CD4-positive, alpha-beta memory T cell (primary cell): ENCODE measurements at regions not wholly inside any gene's neighbourhood (a gene's known extent, or its start where the extent isn't known, plus 50 kb on each side); places are given as distances from the start of the nearest gene placed in this dataset.

Experiments
- CTCF ChIA-PET: fragments of 350-600 bp; sonication (Branson Sonifier 250); formaldehyde crosslinking; loops from one replicate; lab custom pipeline; 2021; ENCODE audit warnings: inconsistent platforms; ENCODE audit not compliant: partially characterized antibody; lab: Charles Lee
- POLR2A ChIA-PET: fragments of 350-600 bp; sonication (Branson Sonifier 250); formaldehyde crosslinking; loops from one replicate; lab custom pipeline; 2021; ENCODE audit not compliant: partially characterized antibody; lab: Charles Lee
- DNase-seq, 5 donors: peaks; one replicate each; pipeline versions ENCODE4 v3.0.0 to v3.0.0-alpha.2; 2020 to 2022; ENCODE audit warnings: mixed read lengths in 1 of 5
- H3K27ac ChIP-seq: one replicate; pipeline ENCODE4 v1.7.0; 2013; ENCODE audit warnings: low read depth, low read length
- H3K27me3 ChIP-seq: 2 replicates; pipeline ENCODE4 v1.7.0; 2013; ENCODE audit warnings: mild to moderate bottlenecking, low read length, moderate library complexity; ENCODE audit not compliant: insufficient read depth
- H3K36me3 ChIP-seq: 2 replicates; pipeline ENCODE4 v1.7.0; 2013; ENCODE audit warnings: mild to moderate bottlenecking, low read length, moderate library complexity; ENCODE audit not compliant: insufficient read depth
- H3K4me1 ChIP-seq: 2 replicates; pipeline ENCODE4 v1.7.0; 2013; ENCODE audit warnings: mild to moderate bottlenecking, low read length, moderate library complexity; ENCODE audit not compliant: insufficient read depth
- H3K4me3 ChIP-seq, 2 donors: one replicate each; pipeline ENCODE4 v1.7.0; 2013; ENCODE audit warnings: low read length in 2 of 2, mild to moderate bottlenecking in 1 of 2
- H3K9me3 ChIP-seq, 2 donors: one replicate each; pipeline ENCODE4 v1.7.0; 2013; ENCODE audit warnings: low read length in 2 of 2, control low read depth in 1 of 2; ENCODE audit not compliant: control insufficient read depth in 1 of 2
- H3K27ac Mint-ChIP-seq, 7 donors: one replicate each; pipeline ENCODE4 v1.8.0; 2020 to 2021; ENCODE audit warnings: mixed read lengths in 7 of 7, mild to moderate bottlenecking in 6 of 7, inconsistent platforms in 3 of 7, moderate library complexity in 3 of 7
- H3K27me3 Mint-ChIP-seq, 2 donors: one replicate each; pipeline ENCODE4 v1.8.0; 2020 to 2021; ENCODE audit warnings: mixed read lengths in 2 of 2
- H3K36me3 Mint-ChIP-seq, 2 donors: one replicate each; pipeline ENCODE4 v1.8.0; 2020 to 2021; ENCODE audit warnings: mixed read lengths in 2 of 2, inconsistent platforms in 1 of 2, mild to moderate bottlenecking in 1 of 2
- H3K4me1 Mint-ChIP-seq, 4 donors: one replicate each; pipeline ENCODE4 v1.8.0; 2020 to 2021; ENCODE audit warnings: mixed read lengths in 4 of 4, mild to moderate bottlenecking in 1 of 4
- H3K4me3 Mint-ChIP-seq, 8 donors: one replicate each; pipeline ENCODE4 v1.8.0; 2020 to 2021; ENCODE audit warnings: mixed read lengths in 8 of 8, mild to moderate bottlenecking in 7 of 8, moderate library complexity in 6 of 8, inconsistent platforms in 3 of 8
- H3K9me3 Mint-ChIP-seq, 8 donors: one replicate each; pipeline ENCODE4 v1.8.0; 2020 to 2021; ENCODE audit warnings: mixed read lengths in 8 of 8, mild to moderate bottlenecking in 5 of 8, inconsistent platforms in 3 of 8, moderate library complexity in 1 of 8
- intact Hi-C: fragments of 100-400 bp; cut with micrococcal nuclease; formaldehyde crosslinking; loops from one replicate; pipeline ENCODE4 v1.15.1; 2023

- ChIA-PET POLR2A (no interaction called here), CTCF (no interaction called here)
- H3K27ac ChIP-seq = no peak overlapping the region
- no peak for DNase-seq
- no peak overlapping the region for H3K4me3 ChIP-seq
- H3K27me3 Mint-ChIP-seq = no peaks in the 10 kb centered on the region
- no peak overlapping the region for H3K4me3 Mint-ChIP-seq
- H3K9me3 Mint-ChIP-seq = no peaks in the 10 kb centered on the region
- H3K36me3 Mint-ChIP-seq = no peaks in the 10 kb centered on the region
- no peaks in the 10 kb centered on the region for H3K4me1 Mint-ChIP-seq
- peak overlapping the region in 1 of 7 donors; percentile 28 for H3K27ac Mint-ChIP-seq
- no peaks in the 10 kb centered on the region for H3K4me1 ChIP-seq
- no peaks in the 10 kb centered on the region for H3K9me3 ChIP-seq
- peaks cover 4% of the 10 kb centered on the region for H3K27me3 ChIP-seq
- no peaks in the 10 kb centered on the region for H3K36me3 ChIP-seq
- intact Hi-C loops = no loop called here
These were observed 265.0 kb upstream of the C2CD4B start for GRCh38 chr15:62430056-62430455.

GRCh38 chr15:62430552-62430951, 265.5 kb upstream of the C2CD4B start:
- intact Hi-C loops = no loop called here
- Mint-ChIP-seq H3K27me3 (no peaks in the 10 kb centered on the region), H3K36me3 (no peaks in the 10 kb centered on the region), H3K4me1 (no peaks in the 10 kb centered on the region), H3K4me3 (no peak overlapping the region), H3K9me3 (peaks cover 0 to 2% (median 0%) of the 10 kb centered on the region in 8 donors), H3K27ac (peak overlapping the region in 1 of 7 donors; percentile 28)
- POLR2A ChIA-PET = no interaction called here
- no peak for DNase-seq
- Histone ChIP-seq H3K4me3 (no peak overlapping the region), H3K4me1 (no peaks in the 10 kb centered on the region), H3K9me3 (no peaks in the 10 kb centered on the region), H3K27ac (no peak overlapping the region), H3K36me3 (no peaks in the 10 kb centered on the region), H3K27me3 (peaks cover 4% of the 10 kb centered on the region)
- CTCF ChIA-PET = no interaction called here

GRCh38 chr15:62431008-62431797, 266.1 kb upstream of the C2CD4B start:
- intact Hi-C loops = no loop called here
- H3K4me3 Mint-ChIP-seq = no peak overlapping the region
- H3K4me1 ChIP-seq = no peaks in the 10 kb centered on the region

GRCh38 chr15:62431817-62432216, 266.7 kb upstream of the C2CD4B start:
- Histone ChIP-seq H3K4me1 (no peaks in the 10 kb centered on the region), H3K27ac (no peak overlapping the region), H3K36me3 (no peaks in the 10 kb centered on the region), H3K9me3 (no peaks in the 10 kb centered on the region), H3K4me3 (no peak overlapping the region), H3K27me3 (peaks cover 4% of the 10 kb centered on the region)
- Mint-ChIP-seq H3K36me3 (no peaks in the 10 kb centered on the region), H3K4me1 (no peaks in the 10 kb centered on the region), H3K9me3 (peaks cover 0 to 5% (median 0%) of the 10 kb centered on the region in 8 donors), H3K4me3 (no peak overlapping the region), H3K27ac (no peak overlapping the region), H3K27me3 (peaks cover 0 to 3% of the 10 kb centered on the region in 2 donors)
- ChIA-PET POLR2A (no interaction called here), CTCF (no interaction called here)
- intact Hi-C loops = no loop called here
- DNase-seq = no peak

More at GRCh38 chr15:62431008-62431797, 266.1 kb upstream of the C2CD4B start:
- no peak overlapping the region for H3K4me3 ChIP-seq
- no peak overlapping the region for H3K27ac ChIP-seq
- POLR2A ChIA-PET = no interaction called here
- no peaks in the 10 kb centered on the region for H3K9me3 ChIP-seq
- Mint-ChIP-seq H3K4me1 (no peaks in the 10 kb centered on the region), H3K27me3 (peaks cover 0 to 3% of the 10 kb centered on the region in 2 donors), H3K9me3 (peaks cover 0 to 5% (median 0%) of the 10 kb centered on the region in 8 donors), H3K36me3 (no peaks in the 10 kb centered on the region), H3K27ac (no peak overlapping the region)
- CTCF ChIA-PET = no interaction called here
- peaks cover 4% of the 10 kb centered on the region for H3K27me3 ChIP-seq
- H3K36me3 ChIP-seq = no peaks in the 10 kb centered on the region
- no peak for DNase-seq

- Mint-ChIP-seq H3K4me3 (no peak overlapping the region), H3K36me3 (no peaks in the 10 kb centered on the region), H3K27me3 (peaks cover 0 to 3% of the 10 kb centered on the region in 2 donors), H3K9me3 (peaks cover 0 to 5% (median 0%) of the 10 kb centered on the region in 8 donors), H3K4me1 (no peaks in the 10 kb centered on the region), H3K27ac (no peak overlapping the region)
- Histone ChIP-seq H3K27ac (no peak overlapping the region), H3K36me3 (no peaks in the 10 kb centered on the region), H3K9me3 (no peaks in the 10 kb centered on the region), H3K4me3 (no peak overlapping the region), H3K27me3 (no peaks in the 10 kb centered on the region), H3K4me1 (no peaks in the 10 kb centered on the region)
- ChIA-PET POLR2A (no interaction called here), CTCF (no interaction called here)
- DNase-seq = no peak
- intact Hi-C loops = no loop called here
These were observed 267.8 kb upstream of the C2CD4B start for GRCh38 chr15:62432702-62433398.

- Mint-ChIP-seq H3K36me3 (no peaks in the 10 kb centered on the region), H3K27me3 (peaks cover 0 to 3% of the 10 kb centered on the region in 2 donors), H3K4me1 (no peaks in the 10 kb centered on the region), H3K4me3 (no peak overlapping the region), H3K27ac (no peak overlapping the region), H3K9me3 (peaks cover 0 to 5% (median 0%) of the 10 kb centered on the region in 8 donors)
- POLR2A ChIA-PET = no interaction called here
- intact Hi-C loops = no loop called here
- H3K27ac ChIP-seq = no peak overlapping the region
- H3K4me1 ChIP-seq = no peaks in the 10 kb centered on the region
- no peaks in the 10 kb centered on the region for H3K9me3 ChIP-seq
- H3K27me3 ChIP-seq = no peaks in the 10 kb centered on the region
- no peak for DNase-seq
- no peak overlapping the region for H3K4me3 ChIP-seq
- H3K36me3 ChIP-seq = no peaks in the 10 kb centered on the region
- CTCF ChIA-PET = no interaction called here
These were observed 271.1 kb upstream of the C2CD4B start for GRCh38 chr15:62436235-62436634.

- Histone ChIP-seq H3K4me1 (no peaks in the 10 kb centered on the region), H3K27me3 (no peaks in the 10 kb centered on the region), H3K4me3 (no peak overlapping the region), H3K9me3 (no peaks in the 10 kb centered on the region), H3K36me3 (no peaks in the 10 kb centered on the region), H3K27ac (no peak overlapping the region)
- Mint-ChIP-seq H3K4me3 (no peak overlapping the region), H3K36me3 (no peaks in the 10 kb centered on the region), H3K9me3 (peaks cover 0 to 5% (median 0%) of the 10 kb centered on the region in 8 donors), H3K27ac (no peak overlapping the region), H3K27me3 (peaks cover 0 to 3% of the 10 kb centered on the region in 2 donors), H3K4me1 (no peaks in the 10 kb centered on the region)
- DNase-seq = no peak
- POLR2A ChIA-PET = no interaction called here
- intact Hi-C loops = no loop called here
- CTCF ChIA-PET = no interaction called here
These were observed 272.7 kb upstream of the C2CD4B start for GRCh38 chr15:62437753-62438152.
